ENCODE measurements at regions not wholly inside any gene's neighbourhood (a gene's known extent, or its start where the extent isn't known, plus 50 kb on each side); places are given as distances from the start of the nearest gene placed in this dataset.

DNA sequence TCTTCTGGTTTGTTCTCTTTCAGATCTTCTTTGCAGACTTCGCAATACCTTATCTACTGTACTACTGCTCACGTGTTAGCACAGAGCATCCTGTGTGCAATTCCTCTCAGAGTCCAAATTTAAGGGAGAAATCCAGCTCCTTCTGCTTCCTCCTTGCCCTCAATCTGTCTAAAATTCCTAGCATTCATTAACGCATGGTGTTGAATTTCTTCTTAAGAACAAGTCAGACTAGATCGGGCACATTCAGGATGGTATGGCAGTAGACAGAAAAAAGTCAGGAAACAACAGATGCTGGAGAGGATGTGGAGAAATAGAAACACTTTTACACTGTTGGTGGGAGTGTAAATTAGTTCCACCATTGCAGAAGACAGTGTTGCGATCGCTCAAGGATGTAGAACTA is 206.1 kb upstream of the CDH7 start:
- no peak for TF ChIP-seq EZH2 (IDR thresholded peaks at IDR 0.05; ENCODE audit: low read length, unreplicated experiment)
- TF ChIP-seq, protein P1, sequence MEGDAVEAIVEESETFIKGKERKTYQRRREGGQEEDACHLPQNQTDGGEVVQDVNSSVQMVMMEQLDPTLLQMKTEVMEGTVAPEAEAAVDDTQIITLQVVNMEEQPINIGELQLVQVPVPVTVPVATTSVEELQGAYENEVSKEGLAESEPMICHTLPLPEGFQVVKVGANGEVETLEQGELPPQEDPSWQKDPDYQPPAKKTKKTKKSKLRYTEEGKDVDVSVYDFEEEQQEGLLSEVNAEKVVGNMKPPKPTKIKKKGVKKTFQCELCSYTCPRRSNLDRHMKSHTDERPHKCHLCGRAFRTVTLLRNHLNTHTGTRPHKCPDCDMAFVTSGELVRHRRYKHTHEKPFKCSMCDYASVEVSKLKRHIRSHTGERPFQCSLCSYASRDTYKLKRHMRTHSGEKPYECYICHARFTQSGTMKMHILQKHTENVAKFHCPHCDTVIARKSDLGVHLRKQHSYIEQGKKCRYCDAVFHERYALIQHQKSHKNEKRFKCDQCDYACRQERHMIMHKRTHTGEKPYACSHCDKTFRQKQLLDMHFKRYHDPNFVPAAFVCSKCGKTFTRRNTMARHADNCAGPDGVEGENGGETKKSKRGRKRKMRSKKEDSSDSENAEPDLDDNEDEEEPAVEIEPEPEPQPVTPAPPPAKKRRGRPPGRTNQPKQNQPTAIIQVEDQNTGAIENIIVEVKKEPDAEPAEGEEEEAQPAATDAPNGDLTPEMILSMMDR (conservative IDR thresholded peaks at IDR 0.05; ENCODE audit: low read depth, low read length), result no peak
- TF ChIP-seq EZH2phosphoT487 (IDR thresholded peaks at IDR 0.05; ENCODE audit: borderline replicate concordance, low read length), result no peak

Measured in PC-3 (cell line).